Breast epithelium (tissue), 4 donors: ENCODE measurements at regions not wholly inside any gene's neighbourhood (a gene's known extent, or its start where the extent isn't known, plus 50 kb on each side); places are given as distances from the start of the nearest gene placed in this dataset.

Source experiments
- DNase-seq, 2 donors: peaks; one replicate each; pipeline ENCODE4 v3.0.0-alpha.2; 2019; ENCODE audit warnings: low spot score in 2 of 2
- H3K27ac ChIP-seq, 2 donors: fragments of 200-600 bp; sonication (generic) in 1 of 2; one replicate each; pipeline ENCODE4 v1.5.1; 2016 to 2019; ENCODE audit warnings: mild to moderate bottlenecking in 1 of 2
- H3K27me3 ChIP-seq, 2 donors: fragments of 200-600 bp; sonication (generic) in 1 of 2; one replicate each; pipeline versions ENCODE4 v1.5.1 to v1.6.0; 2017 to 2019; ENCODE audit warnings: control low read depth in 1 of 2, mild to moderate bottlenecking in 1 of 2
- H3K36me3 ChIP-seq: fragments of 200-600 bp; one replicate; pipeline ENCODE4 v1.5.1; 2019
- H3K4me1 ChIP-seq, 2 donors: fragments of 200-600 bp; sonication (generic); one replicate each; pipeline ENCODE4 v1.5.1; 2016 to 2019; ENCODE audit warnings: control low read depth in 1 of 2
- H3K4me3 ChIP-seq, 3 donors: fragments of 200-600 bp; sonication (generic); 1 replicate in 2 of 3; 2 replicates in 1 of 3; pipeline ENCODE4 v1.5.1; 2016 to 2019; ENCODE audit warnings: mild to moderate bottlenecking in 3 of 3, moderate library complexity in 2 of 3
- H3K9me3 ChIP-seq, 2 donors: fragments of 200-600 bp; sonication (generic) in 1 of 2; one replicate each; pipeline ENCODE4 v1.5.1; 2016 to 2019; ENCODE audit warnings: control low read depth in 1 of 2
- CTCF ChIP-seq, 3 donors: fragments of 450-650 bp; IDR thresholded peaks; one replicate each; pipeline ENCODE4 v1.5.1; 2016 to 2017; ENCODE audit warnings: antibody characterized with exemption in 3 of 3, mild to moderate bottlenecking in 3 of 3, moderate library complexity in 3 of 3
- POLR2A ChIP-seq: fragments of 450-650 bp; IDR thresholded peaks from one replicate; pipeline ENCODE4 v1.6.1; 2016; ENCODE audit warnings: antibody characterized with exemption, mild to moderate bottlenecking, moderate library complexity
- POLR2AphosphoS5 ChIP-seq, 3 donors: sonication (generic); formaldehyde crosslinking; IDR thresholded peaks; one replicate each; pipeline ENCODE4 v1.6.1; 2017; ENCODE audit warnings: antibody characterized with exemption in 3 of 3
- intact Hi-C: fragments of 100-400 bp; cut with DNase I; formaldehyde crosslinking; loops from one replicate; pipeline ENCODE4 v1.15.1; 2023; ENCODE audit warnings: low total_unique reads

DNA sequence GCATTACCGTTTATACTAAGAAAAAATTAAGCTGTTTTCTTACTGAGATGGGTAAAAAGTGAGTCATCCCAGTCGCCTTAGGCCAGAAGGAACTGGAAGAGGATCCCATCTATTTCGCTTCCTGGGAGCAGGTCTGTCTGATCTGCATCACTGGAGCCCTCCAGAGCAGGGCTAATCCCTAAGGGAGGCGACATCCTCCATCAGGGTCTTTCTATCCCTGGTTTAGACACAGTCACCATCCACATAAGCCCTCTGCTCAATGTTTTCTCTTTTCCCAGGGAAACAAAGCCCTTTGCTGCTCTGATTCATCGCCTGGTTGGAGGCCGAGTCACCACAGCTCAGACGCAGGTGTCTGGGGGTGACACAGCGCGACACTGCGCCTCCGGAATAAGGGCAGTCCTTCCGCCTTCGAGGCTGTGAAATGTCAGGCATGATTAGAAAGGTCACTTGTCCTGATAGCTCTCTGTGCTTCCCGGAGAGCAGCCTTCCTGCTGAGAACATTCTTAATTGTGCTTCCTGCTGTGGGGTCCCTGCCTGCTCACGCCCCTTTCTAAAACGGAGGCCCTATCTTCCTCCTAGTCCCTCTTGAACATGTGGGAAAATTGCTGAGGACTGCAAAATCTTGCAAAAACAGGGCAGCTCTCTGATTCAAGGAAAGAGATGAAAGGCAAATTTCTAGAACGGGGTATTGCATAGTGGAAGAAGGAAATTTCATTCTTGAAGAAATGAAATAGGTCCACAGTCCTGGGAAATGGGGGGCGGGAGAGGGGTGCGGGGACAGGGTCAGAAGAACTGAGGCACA is 56.3 kb downstream of the MARCHF4 start:
- DNase-seq, result no peak
- no peaks in the 10 kb centered on the region for H3K27me3 ChIP-seq
- H3K4me3 ChIP-seq, result no peak overlapping the region
- intact Hi-C loops, result no loop called here
- H3K4me1 ChIP-seq, result no peaks in the 10 kb centered on the region
- no peak overlapping the region for H3K27ac ChIP-seq
- no peaks in the 10 kb centered on the region for H3K36me3 ChIP-seq
- no peaks in the 10 kb centered on the region for H3K9me3 ChIP-seq
- TF ChIP-seq POLR2AphosphoS5 (IDR thresholded peaks at IDR 0.05) (no peak), POLR2A (no peak)

DNA sequence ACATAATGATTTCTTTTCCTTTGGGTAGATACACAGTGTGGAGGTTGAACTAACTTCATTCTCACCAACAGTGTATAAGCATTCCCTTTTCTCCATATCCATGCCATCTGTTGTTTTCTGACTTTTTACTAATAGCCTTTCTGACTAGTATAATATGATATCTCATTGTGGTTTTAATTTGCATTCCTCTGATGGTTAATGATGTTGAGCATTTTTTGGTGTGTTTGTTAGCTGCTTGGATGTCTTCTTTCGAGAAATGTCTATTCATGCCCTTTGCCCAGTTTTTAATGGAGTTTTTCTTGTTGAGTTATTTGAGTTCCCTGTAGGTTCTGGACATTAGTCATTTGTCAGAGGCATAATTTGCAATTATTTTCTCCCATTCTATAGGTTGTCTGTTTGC is 59.8 kb downstream of the MARCHF4 start:
- H3K4me3 ChIP-seq, result no peak overlapping the region
- intact Hi-C loops, result no loop called here
- no peak overlapping the region for H3K27ac ChIP-seq
- H3K9me3 ChIP-seq, result no peaks in the 10 kb centered on the region
- no peaks in the 10 kb centered on the region for H3K27me3 ChIP-seq
- H3K36me3 ChIP-seq, result no peaks in the 10 kb centered on the region
- no peak for DNase-seq
- no peaks in the 10 kb centered on the region for H3K4me1 ChIP-seq
- TF ChIP-seq CTCF (IDR thresholded peaks at IDR 0.05) (no peak), POLR2AphosphoS5 (IDR thresholded peaks at IDR 0.05) (no peak)

- intact Hi-C loops, result no loop called here
- no peak for DNase-seq
- TF ChIP-seq POLR2A, result no peak
- TF ChIP-seq POLR2AphosphoS5 (IDR thresholded peaks at IDR 0.05), result no peak
- no peak for TF ChIP-seq CTCF (IDR thresholded peaks at IDR 0.05)
- Histone ChIP-seq H3K27ac (no peak overlapping the region), H3K36me3 (no peaks in the 10 kb centered on the region), H3K4me1 (no peaks in the 10 kb centered on the region), H3K27me3 (no peaks in the 10 kb centered on the region), H3K9me3 (no peaks in the 10 kb centered on the region), H3K4me3 (no peak overlapping the region)
Observed at GRCh38 chr2:216308576-216308975, 63.7 kb downstream of the MARCHF4 start.

GRCh38 chr2:216307496-216307895 is 64.8 kb downstream of the MARCHF4 start:
- no peak overlapping the region for H3K4me3 ChIP-seq
- H3K27me3 ChIP-seq, result no peaks in the 10 kb centered on the region
- H3K27ac ChIP-seq, result no peak overlapping the region
- intact Hi-C loops, result no loop called here
- H3K9me3 ChIP-seq, result no peaks in the 10 kb centered on the region
- no peaks in the 10 kb centered on the region for H3K4me1 ChIP-seq
- TF ChIP-seq CTCF (IDR thresholded peaks at IDR 0.05) (no peak), POLR2AphosphoS5 (IDR thresholded peaks at IDR 0.05) (no peak), POLR2A (no peak)
- no peaks in the 10 kb centered on the region for H3K36me3 ChIP-seq
- DNase-seq, result no peak

- DNase-seq, result no peak
- H3K4me1 ChIP-seq, result no peaks in the 10 kb centered on the region
- no peaks in the 10 kb centered on the region for H3K9me3 ChIP-seq
- TF ChIP-seq POLR2AphosphoS5 (IDR thresholded peaks at IDR 0.05) (no peak), POLR2A (no peak), CTCF (IDR thresholded peaks at IDR 0.05) (no peak)
- no peak overlapping the region for H3K27ac ChIP-seq
- no peak overlapping the region for H3K4me3 ChIP-seq
- intact Hi-C loops, result no loop called here
- H3K27me3 ChIP-seq, result no peaks in the 10 kb centered on the region
- no peaks in the 10 kb centered on the region for H3K36me3 ChIP-seq
Observed at GRCh38 chr2:216306868-216307267, 65.4 kb downstream of the MARCHF4 start.
